GM12801 (cell line): ENCODE measurements at regions not wholly inside any gene's neighbourhood (a gene's known extent, or its start where the extent isn't known, plus 50 kb on each side); places are given as distances from the start of the nearest gene placed in this dataset.

Experiments used
- CTCF ChIP-seq: IDR thresholded peaks from one replicate; pipeline ENCODE4 v1.5.1; 2011; ENCODE audit warnings: control low read depth; ENCODE audit not compliant: insufficient read length; ENCODE audit errors: extremely low read depth

GRCh38 chr14:65824285-65824977 lies 411.9 kb downstream of the FUT8 start:
- TF ChIP-seq CTCF: peak; percentile 84

GRCh38 chr14:65824978-65825299 lies 412.4 kb downstream of the FUT8 start:
- no peak for TF ChIP-seq CTCF

- TF ChIP-seq CTCF: no peak
These were observed 414.4 kb downstream of the FUT8 start for GRCh38 chr14:65826946-65827345.

GRCh38 chr14:65827520-65827919 lies 415.0 kb downstream of the FUT8 start:
- TF ChIP-seq CTCF: no peak

GRCh38 chr14:65828396-65828795 lies 415.9 kb downstream of the FUT8 start:
- TF ChIP-seq CTCF: no peak

GRCh38 chr14:65832431-65833266 lies 420.1 kb downstream of the FUT8 start:
- TF ChIP-seq CTCF: no peak

GRCh38 chr14:65833267-65833880 lies 420.8 kb downstream of the FUT8 start:
- TF ChIP-seq CTCF: no peak
